ENCODE measurements at regions not wholly inside any gene's neighbourhood (a gene's known extent, or its start where the extent isn't known, plus 50 kb on each side); places are given as distances from the start of the nearest gene placed in this dataset.

DNA sequence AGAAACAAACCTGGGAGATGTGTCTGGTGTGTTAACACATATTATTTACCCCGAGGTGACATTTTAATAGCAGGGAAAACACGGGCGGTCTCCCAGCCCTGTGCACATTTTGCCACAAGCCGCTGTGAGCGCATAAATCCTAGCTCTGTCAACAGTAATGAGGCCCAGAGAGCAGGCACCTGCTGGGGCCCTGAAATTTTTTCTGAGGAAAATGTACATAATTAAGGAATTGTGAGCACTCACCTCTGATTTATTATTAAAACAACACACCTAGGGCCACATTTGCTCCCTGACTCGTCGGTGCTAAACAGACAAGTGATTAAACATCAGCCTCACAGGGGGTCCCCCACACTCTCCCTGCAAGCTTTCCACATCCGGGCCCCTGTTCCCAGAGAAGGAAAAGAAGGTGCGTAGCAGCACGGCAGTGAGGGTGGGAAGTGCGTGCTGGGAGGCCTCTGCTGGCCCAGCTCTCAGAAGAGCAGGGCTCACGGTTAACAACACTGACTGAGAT, 616.3 kb downstream of the UQCRFS1 start (continued):
- TF ChIP-seq SP3 (tag by site-specific recombination; IDR thresholded peaks at IDR 0.05) (no peak), SCRT2 (tag by site-specific recombination; IDR thresholded peaks at IDR 0.05) (no peak), ZNF473 (tag by site-specific recombination; IDR thresholded peaks at IDR 0.05) (no peak), ZNF658 (tag by site-specific recombination; IDR thresholded peaks at IDR 0.05) (no peak), ZNF335 (tag by site-specific recombination; conservative IDR thresholded peaks at IDR 0.05) (no peak), ZNF549 (tag by site-specific recombination; IDR thresholded peaks at IDR 0.05) (no peak), TRIM28 (IDR thresholded peaks at IDR 0.05; ENCODE audit: borderline replicate concordance, low read length) (no peak), ZFHX2 (tag by site-specific recombination; conservative IDR thresholded peaks at IDR 0.05) (no peak), ZNF76 (tag by site-specific recombination; IDR thresholded peaks at IDR 0.05; ENCODE audit: borderline replicate concordance, low read depth) (0 out of 2 replicates have a peak, but pooled peaks have one; percentile 20), KLF16 (tag by site-specific recombination; IDR thresholded peaks at IDR 0.05) (no peak), IKZF3 (tag by site-specific recombination; IDR thresholded peaks at IDR 0.05) (peak; percentile 98), KLF10 (tag by site-specific recombination; IDR thresholded peaks at IDR 0.05) (no peak; the same call in 1 of the 2 replicates), ZNF610 (tag by site-specific recombination; IDR thresholded peaks at IDR 0.05; ENCODE audit: borderline replicate concordance) (peak; percentile 56), MZF1 (tag by site-specific recombination; IDR thresholded peaks at IDR 0.05; ENCODE audit: borderline replicate concordance) (no peak), GLIS1 (tag by site-specific recombination; IDR thresholded peaks at IDR 0.05) (peak; percentile 100), ZNF707 (tag by site-specific recombination; IDR thresholded peaks at IDR 0.05) (no peak), ZNF202 (tag by site-specific recombination; IDR thresholded peaks at IDR 0.05; ENCODE audit: borderline replicate concordance) (no peak), ZNF404 (tag by site-specific recombination; IDR thresholded peaks at IDR 0.05) (no peak), ZNF768 (tag by site-specific recombination; IDR thresholded peaks at IDR 0.05) (no peak), ZNF426 (tag by site-specific recombination; IDR thresholded peaks at IDR 0.05) (no peak), ZNF391 (tag by site-specific recombination; IDR thresholded peaks at IDR 0.05; ENCODE audit: borderline replicate concordance, low read depth) (no peak), ZNF138 (tag by site-specific recombination; IDR thresholded peaks at IDR 0.05; ENCODE audit: borderline replicate concordance) (no peak), ZNF24 (tag by site-specific recombination; IDR thresholded peaks at IDR 0.05) (peak; percentile 28; the same call in 1 of the 2 replicates), ZNF211 (tag by site-specific recombination; IDR thresholded peaks at IDR 0.05; ENCODE audit: low read depth) (no peak), SP2 (tag by site-specific recombination; IDR thresholded peaks at IDR 0.05) (no peak)
- TF ChIP-seq, protein P1, sequence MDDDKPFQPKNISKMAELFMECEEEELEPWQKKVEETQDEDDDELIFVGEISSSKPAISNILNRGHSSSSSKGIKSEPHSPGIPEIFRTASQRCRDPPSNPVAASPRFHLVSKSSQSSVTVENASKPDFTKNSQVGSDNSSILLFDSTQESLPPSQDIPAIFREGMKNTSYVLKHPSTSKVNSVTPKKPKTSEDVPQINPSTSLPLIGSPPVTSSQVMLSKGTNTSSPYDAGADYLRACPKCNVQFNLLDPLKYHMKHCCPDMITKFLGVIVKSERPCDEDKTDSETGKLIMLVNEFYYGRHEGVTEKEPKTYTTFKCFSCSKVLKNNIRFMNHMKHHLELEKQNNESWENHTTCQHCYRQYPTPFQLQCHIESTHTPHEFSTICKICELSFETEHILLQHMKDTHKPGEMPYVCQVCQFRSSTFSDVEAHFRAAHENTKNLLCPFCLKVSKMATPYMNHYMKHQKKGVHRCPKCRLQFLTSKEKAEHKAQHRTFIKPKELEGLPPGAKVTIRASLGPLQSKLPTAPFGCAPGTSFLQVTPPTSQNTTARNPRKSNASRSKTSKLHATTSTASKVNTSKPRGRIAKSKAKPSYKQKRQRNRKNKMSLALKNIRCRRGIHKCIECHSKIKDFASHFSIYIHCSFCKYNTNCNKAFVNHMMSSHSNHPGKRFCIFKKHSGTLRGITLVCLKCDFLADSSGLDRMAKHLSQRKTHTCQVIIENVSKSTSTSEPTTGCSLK (tag by site-specific recombination; IDR thresholded peaks at IDR 0.05), result no peak
- TF ChIP-seq, protein P2, sequence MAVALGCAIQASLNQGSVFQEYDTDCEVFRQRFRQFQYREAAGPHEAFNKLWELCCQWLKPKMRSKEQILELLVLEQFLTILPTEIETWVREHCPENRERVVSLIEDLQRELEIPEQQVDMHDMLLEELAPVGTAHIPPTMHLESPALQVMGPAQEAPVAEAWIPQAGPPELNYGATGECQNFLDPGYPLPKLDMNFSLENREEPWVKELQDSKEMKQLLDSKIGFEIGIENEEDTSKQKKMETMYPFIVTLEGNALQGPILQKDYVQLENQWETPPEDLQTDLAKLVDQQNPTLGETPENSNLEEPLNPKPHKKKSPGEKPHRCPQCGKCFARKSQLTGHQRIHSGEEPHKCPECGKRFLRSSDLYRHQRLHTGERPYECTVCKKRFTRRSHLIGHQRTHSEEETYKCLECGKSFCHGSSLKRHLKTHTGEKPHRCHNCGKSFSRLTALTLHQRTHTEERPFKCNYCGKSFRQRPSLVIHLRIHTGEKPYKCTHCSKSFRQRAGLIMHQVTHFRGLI (tag by site-specific recombination; IDR thresholded peaks at IDR 0.05), result no peak
- TF ChIP-seq, protein P3, sequence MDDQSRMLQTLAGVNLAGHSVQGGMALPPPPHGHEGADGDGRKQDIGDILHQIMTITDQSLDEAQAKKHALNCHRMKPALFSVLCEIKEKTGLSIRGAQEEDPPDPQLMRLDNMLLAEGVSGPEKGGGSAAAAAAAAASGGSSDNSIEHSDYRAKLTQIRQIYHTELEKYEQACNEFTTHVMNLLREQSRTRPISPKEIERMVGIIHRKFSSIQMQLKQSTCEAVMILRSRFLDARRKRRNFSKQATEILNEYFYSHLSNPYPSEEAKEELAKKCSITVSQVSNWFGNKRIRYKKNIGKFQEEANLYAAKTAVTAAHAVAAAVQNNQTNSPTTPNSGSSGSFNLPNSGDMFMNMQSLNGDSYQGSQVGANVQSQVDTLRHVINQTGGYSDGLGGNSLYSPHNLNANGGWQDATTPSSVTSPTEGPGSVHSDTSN (CRISPR knock-in tag; IDR thresholded peaks at IDR 0.05), result no peak
- TF ChIP-seq, protein P4, sequence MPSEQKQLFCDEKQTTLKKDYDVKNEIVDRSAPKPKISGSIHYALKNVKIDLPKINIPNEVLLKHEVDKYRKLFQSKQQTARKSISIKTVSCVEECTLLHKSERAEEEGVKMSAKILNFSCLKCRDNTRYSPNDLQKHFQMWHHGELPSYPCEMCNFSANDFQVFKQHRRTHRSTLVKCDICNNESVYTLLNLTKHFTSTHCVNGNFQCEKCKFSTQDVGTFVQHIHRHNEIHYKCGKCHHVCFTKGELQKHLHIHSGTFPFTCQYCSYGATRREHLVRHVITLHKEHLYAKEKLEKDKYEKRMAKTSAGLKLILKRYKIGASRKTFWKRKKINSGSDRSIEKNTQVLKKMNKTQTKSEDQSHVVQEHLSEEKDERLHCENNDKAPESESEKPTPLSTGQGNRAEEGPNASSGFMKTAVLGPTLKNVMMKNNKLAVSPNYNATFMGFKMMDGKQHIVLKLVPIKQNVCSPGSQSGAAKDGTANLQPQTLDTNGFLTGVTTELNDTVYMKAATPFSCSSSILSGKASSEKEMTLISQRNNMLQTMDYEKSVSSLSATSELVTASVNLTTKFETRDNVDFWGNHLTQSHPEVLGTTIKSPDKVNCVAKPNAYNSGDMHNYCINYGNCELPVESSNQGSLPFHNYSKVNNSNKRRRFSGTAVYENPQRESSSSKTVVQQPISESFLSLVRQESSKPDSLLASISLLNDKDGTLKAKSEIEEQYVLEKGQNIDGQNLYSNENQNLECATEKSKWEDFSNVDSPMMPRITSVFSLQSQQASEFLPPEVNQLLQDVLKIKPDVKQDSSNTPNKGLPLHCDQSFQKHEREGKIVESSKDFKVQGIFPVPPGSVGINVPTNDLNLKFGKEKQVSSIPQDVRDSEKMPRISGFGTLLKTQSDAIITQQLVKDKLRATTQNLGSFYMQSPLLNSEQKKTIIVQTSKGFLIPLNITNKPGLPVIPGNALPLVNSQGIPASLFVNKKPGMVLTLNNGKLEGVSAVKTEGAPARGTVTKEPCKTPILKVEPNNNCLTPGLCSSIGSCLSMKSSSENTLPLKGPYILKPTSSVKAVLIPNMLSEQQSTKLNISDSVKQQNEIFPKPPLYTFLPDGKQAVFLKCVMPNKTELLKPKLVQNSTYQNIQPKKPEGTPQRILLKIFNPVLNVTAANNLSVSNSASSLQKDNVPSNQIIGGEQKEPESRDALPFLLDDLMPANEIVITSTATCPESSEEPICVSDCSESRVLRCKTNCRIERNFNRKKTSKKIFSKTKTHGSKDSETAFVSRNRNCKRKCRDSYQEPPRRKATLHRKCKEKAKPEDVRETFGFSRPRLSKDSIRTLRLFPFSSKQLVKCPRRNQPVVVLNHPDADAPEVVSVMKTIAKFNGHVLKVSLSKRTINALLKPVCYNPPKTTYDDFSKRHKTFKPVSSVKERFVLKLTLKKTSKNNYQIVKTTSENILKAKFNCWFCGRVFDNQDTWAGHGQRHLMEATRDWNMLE (tag by site-specific recombination; conservative IDR thresholded peaks at IDR 0.05; ENCODE audit: low read depth), result no peak; the same call in 1 of the 2 replicates
- TF ChIP-seq, protein P5, sequence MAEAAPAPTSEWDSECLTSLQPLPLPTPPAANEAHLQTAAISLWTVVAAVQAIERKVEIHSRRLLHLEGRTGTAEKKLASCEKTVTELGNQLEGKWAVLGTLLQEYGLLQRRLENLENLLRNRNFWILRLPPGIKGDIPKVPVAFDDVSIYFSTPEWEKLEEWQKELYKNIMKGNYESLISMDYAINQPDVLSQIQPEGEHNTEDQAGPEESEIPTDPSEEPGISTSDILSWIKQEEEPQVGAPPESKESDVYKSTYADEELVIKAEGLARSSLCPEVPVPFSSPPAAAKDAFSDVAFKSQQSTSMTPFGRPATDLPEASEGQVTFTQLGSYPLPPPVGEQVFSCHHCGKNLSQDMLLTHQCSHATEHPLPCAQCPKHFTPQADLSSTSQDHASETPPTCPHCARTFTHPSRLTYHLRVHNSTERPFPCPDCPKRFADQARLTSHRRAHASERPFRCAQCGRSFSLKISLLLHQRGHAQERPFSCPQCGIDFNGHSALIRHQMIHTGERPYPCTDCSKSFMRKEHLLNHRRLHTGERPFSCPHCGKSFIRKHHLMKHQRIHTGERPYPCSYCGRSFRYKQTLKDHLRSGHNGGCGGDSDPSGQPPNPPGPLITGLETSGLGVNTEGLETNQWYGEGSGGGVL (tag by site-specific recombination; IDR thresholded peaks at IDR 0.05), result no peak
